ENCODE measurements at regions not wholly inside any gene's neighbourhood (a gene's known extent, or its start where the extent isn't known, plus 50 kb on each side); places are given as distances from the start of the nearest gene placed in this dataset.
A peak's percentile ranks its signal among the peaks of the same experiment; 100 is the strongest.

GRCh38 chr17:77456271-77456950, 315.6 kb downstream of the SEC14L1 start:
- Mint-ChIP-seq H3K4me1 (peaks cover 57% of the 10 kb centered on the region), H3K27me3 (no peaks in the 10 kb centered on the region), H3K27ac (peak overlapping the region; percentile 94), H3K36me3 (peaks cover 41% of the 10 kb centered on the region), H3K4me3 (peak overlapping the region; percentile 99), H3K9me3 (no peaks in the 10 kb centered on the region)
- DNase-seq (peak; percentile 59), ATAC-seq (ENCODE audit: low read depth) (no peak)
- POLR2A ChIA-PET: interaction anchor here (0.6 to 7.5 kb wide), 9 partner anchors 9 to 82 kb away, joined by 3 to 123 read pairs (median 4); no protein-coding TSS in a partner anchor

GRCh38 chr17:77456951-77457548, 316.3 kb downstream of the SEC14L1 start:
- Mint-ChIP-seq H3K36me3 (peaks cover 42% of the 10 kb centered on the region), H3K4me3 (peak overlapping the region; percentile 99), H3K9me3 (no peaks in the 10 kb centered on the region), H3K27ac (peak overlapping the region; percentile 94), H3K27me3 (no peaks in the 10 kb centered on the region), H3K4me1 (peaks cover 63% of the 10 kb centered on the region)
- ATAC-seq (ENCODE audit: low read depth): no peak
- POLR2A ChIA-PET: interaction anchor here (0.8 to 7.5 kb wide), 8 partner anchors 9 to 82 kb away, joined by 3 to 123 read pairs (median 4); no protein-coding TSS in a partner anchor
- peak; percentile 62 for DNase-seq

- H3K4me1 Mint-ChIP-seq: peaks cover 66% of the 10 kb centered on the region
- peak overlapping the region; percentile 99 for H3K4me3 Mint-ChIP-seq
- DNase-seq (no peak), ATAC-seq (ENCODE audit: low read depth) (no peak)
- peaks cover 38% of the 10 kb centered on the region for H3K36me3 Mint-ChIP-seq
- peak overlapping the region; percentile 97 for H3K27ac Mint-ChIP-seq
- H3K9me3 Mint-ChIP-seq: no peaks in the 10 kb centered on the region
- POLR2A ChIA-PET: interaction anchor here (1.0 to 7.5 kb wide), 7 partner anchors 8 to 672 kb away, joined by 3 to 123 read pairs (median 5); no protein-coding TSS in a partner anchor
- no peaks in the 10 kb centered on the region for H3K27me3 Mint-ChIP-seq
These were observed 316.9 kb downstream of the SEC14L1 start for GRCh38 chr17:77457572-77458201.

- POLR2A ChIA-PET: interaction anchor here (1.0 to 7.5 kb wide), 4 partner anchors 15 to 672 kb away, joined by 3 to 123 read pairs (median 28); no protein-coding TSS in a partner anchor
- peak overlapping the region; percentile 99 for H3K4me3 Mint-ChIP-seq
- DNase-seq (peak; percentile 58), ATAC-seq (ENCODE audit: low read depth) (peak; percentile 10)
- H3K27ac Mint-ChIP-seq: peak overlapping the region; percentile 97
- H3K36me3 Mint-ChIP-seq: peaks cover 41% of the 10 kb centered on the region
- H3K9me3 Mint-ChIP-seq: no peaks in the 10 kb centered on the region
- no peaks in the 10 kb centered on the region for H3K27me3 Mint-ChIP-seq
- H3K4me1 Mint-ChIP-seq: peaks cover 68% of the 10 kb centered on the region
These were observed 317.6 kb downstream of the SEC14L1 start for GRCh38 chr17:77458202-77459017.

GRCh38 chr17:77459018-77459755, 318.4 kb downstream of the SEC14L1 start:
- POLR2A ChIA-PET: interaction anchor here (0.6 to 7.5 kb wide), 12 partner anchors 8 to 127 kb away, joined by 3 to 123 read pairs (median 4); no protein-coding TSS in a partner anchor
- ATAC-seq (ENCODE audit: low read depth) (peak; percentile 3), DNase-seq (peak; percentile 58)
- peak overlapping the region; percentile 97 for H3K27ac Mint-ChIP-seq
- no peaks in the 10 kb centered on the region for H3K27me3 Mint-ChIP-seq
- peaks cover 36% of the 10 kb centered on the region for H3K36me3 Mint-ChIP-seq
- H3K4me1 Mint-ChIP-seq: peaks cover 68% of the 10 kb centered on the region
- H3K4me3 Mint-ChIP-seq: peak overlapping the region; percentile 99
- no peaks in the 10 kb centered on the region for H3K9me3 Mint-ChIP-seq

GRCh38 chr17:77460514-77461046, 319.8 kb downstream of the SEC14L1 start:
- peak overlapping the region; percentile 99 for H3K4me3 Mint-ChIP-seq
- H3K4me1 Mint-ChIP-seq: peaks cover 79% of the 10 kb centered on the region
- no peaks in the 10 kb centered on the region for H3K9me3 Mint-ChIP-seq
- ATAC-seq (ENCODE audit: low read depth) (no peak), DNase-seq (peak; percentile 57)
- H3K27ac Mint-ChIP-seq: peak overlapping the region; percentile 97
- no peaks in the 10 kb centered on the region for H3K27me3 Mint-ChIP-seq
- POLR2A ChIA-PET: interaction anchor here (0.6 to 7.5 kb wide), 12 partner anchors 8 to 129 kb away, joined by 3 to 123 read pairs (median 4); no protein-coding TSS in a partner anchor
- peaks cover 33% of the 10 kb centered on the region for H3K36me3 Mint-ChIP-seq

- peak overlapping the region; percentile 82 for H3K4me3 Mint-ChIP-seq
- no peaks in the 10 kb centered on the region for H3K9me3 Mint-ChIP-seq
- peak; percentile 34 for DNase-seq
- ATAC-seq (ENCODE audit: low read depth): no peak
- H3K27me3 Mint-ChIP-seq: no peaks in the 10 kb centered on the region
- H3K27ac Mint-ChIP-seq: peak overlapping the region; percentile 97
- POLR2A ChIA-PET: interaction anchor here (0.9 to 7.5 kb wide), 6 partner anchors 8 to 61 kb away, joined by 3 to 123 read pairs (median 21); no protein-coding TSS in a partner anchor
- peaks cover 82% of the 10 kb centered on the region for H3K4me1 Mint-ChIP-seq
- peaks cover 35% of the 10 kb centered on the region for H3K36me3 Mint-ChIP-seq
These were observed 320.7 kb downstream of the SEC14L1 start for GRCh38 chr17:77461277-77462057.

GRCh38 chr17:77462090-77462489, 321.3 kb downstream of the SEC14L1 start:
- peak overlapping the region; percentile 97 for H3K27ac Mint-ChIP-seq
- no peaks in the 10 kb centered on the region for H3K27me3 Mint-ChIP-seq
- H3K4me3 Mint-ChIP-seq: peak overlapping the region; percentile 82
- ATAC-seq (ENCODE audit: low read depth) (peak; percentile 34), DNase-seq (peak; percentile 54)
- peaks cover 82% of the 10 kb centered on the region for H3K4me1 Mint-ChIP-seq
- H3K36me3 Mint-ChIP-seq: peaks cover 32% of the 10 kb centered on the region
- POLR2A ChIA-PET: interaction anchor here (0.9 to 7.5 kb wide), 6 partner anchors 9 to 62 kb away, joined by 3 to 123 read pairs (median 21); no protein-coding TSS in a partner anchor
- no peaks in the 10 kb centered on the region for H3K9me3 Mint-ChIP-seq

GRCh38 chr17:77462553-77463497, 322.1 kb downstream of the SEC14L1 start:
- no peaks in the 10 kb centered on the region for H3K27me3 Mint-ChIP-seq
- DNase-seq (peak; percentile 27), ATAC-seq (ENCODE audit: low read depth) (no peak)
- peaks cover 27% of the 10 kb centered on the region for H3K36me3 Mint-ChIP-seq
- POLR2A ChIA-PET: interaction anchor here (0.8 to 7.5 kb wide), 7 partner anchors 10 to 62 kb away, joined by 3 to 123 read pairs (median 6); no protein-coding TSS in a partner anchor
- no peaks in the 10 kb centered on the region for H3K9me3 Mint-ChIP-seq
- peak overlapping the region; percentile 97 for H3K27ac Mint-ChIP-seq
- peaks cover 78% of the 10 kb centered on the region for H3K4me1 Mint-ChIP-seq
- H3K4me3 Mint-ChIP-seq: peak overlapping the region; percentile 82

GRCh38 chr17:77464988-77465357, 324.2 kb downstream of the SEC14L1 start:
- POLR2A ChIA-PET: interaction anchor here (0.9 to 4.0 kb wide), 13 partner anchors 8 to 493 kb away, joined by 3 to 36 read pairs (median 5); partner anchors contain the start of gene TNRC6C
- H3K36me3 Mint-ChIP-seq: peaks cover 39% of the 10 kb centered on the region

More at GRCh38 chr17:77464988-77465357, 324.2 kb downstream of the SEC14L1 start:
- H3K4me1 Mint-ChIP-seq: peaks cover 74% of the 10 kb centered on the region
- no peaks in the 10 kb centered on the region for H3K27me3 Mint-ChIP-seq
- H3K4me3 Mint-ChIP-seq: peak overlapping the region; percentile 79
- peak overlapping the region; percentile 93 for H3K27ac Mint-ChIP-seq
- ATAC-seq (ENCODE audit: low read depth) (no peak), DNase-seq (no peak)
- no peaks in the 10 kb centered on the region for H3K9me3 Mint-ChIP-seq

All from activated naive CD8-positive, alpha-beta T cell treated with anti-CD3 and anti-CD28 coated beads, Interleukin-2, amount 10 ng/mL, durations not matched to agents 7 days and 5 days (primary cell).